ENCODE measurements at regions not wholly inside any gene's neighbourhood (a gene's known extent, or its start where the extent isn't known, plus 50 kb on each side); places are given as distances from the start of the nearest gene placed in this dataset.
"Not testable (repeated sequence)": the region's sequence is repeated elsewhere in the genome, so short reads cannot be mapped to it uniquely, and the experiment has no call there.

DNA sequence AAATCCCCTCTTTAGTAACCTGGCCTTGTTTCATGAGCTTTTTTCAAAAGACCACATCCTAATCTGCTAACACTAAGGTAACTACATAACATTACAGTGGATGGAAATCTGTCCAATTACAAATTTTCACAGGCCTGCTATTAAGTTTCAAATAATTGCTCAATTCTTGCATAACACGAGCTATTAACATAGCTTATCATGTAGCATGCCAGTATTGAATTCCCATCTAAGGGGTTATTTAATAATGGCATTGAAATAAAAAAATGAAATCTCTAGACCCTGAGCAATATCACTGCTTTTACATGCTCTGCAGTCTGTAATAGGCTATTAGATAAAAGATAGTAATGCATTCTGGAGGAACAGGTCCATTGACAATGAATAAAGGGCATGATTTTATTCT lies 748.3 kb upstream of the NECTIN3 start:
- no peak for DNase-seq (ENCODE audit: low spot score)

DNA sequence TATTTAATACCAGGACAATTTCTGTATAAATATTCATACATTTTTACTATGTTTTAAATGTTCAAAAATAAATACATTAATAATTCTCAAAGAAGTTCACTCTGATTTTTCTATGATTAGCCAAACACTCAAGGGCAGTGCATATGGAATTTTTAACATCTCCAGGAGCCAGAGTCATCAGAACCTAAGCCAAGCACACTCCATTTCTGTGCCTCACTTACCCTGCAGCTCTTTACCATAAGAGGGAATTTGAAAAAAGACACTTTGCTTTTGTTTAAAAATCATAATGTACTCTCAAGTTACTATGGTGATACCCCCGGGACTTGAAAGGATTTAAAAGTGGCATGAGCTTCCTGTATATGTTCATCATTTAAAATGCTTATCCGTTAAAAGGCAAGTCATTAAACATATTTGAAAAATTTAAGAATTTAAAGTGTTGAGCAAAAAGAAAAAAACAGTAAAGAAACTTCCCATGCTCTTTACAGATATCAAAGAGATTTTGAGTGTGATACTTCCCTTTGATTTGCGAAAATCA lies 747.4 kb upstream of the NECTIN3 start:
- no peak for DNase-seq (ENCODE audit: low spot score)

- DNase-seq (ENCODE audit: low spot score) = no peak
These were observed 743.7 kb upstream of the NECTIN3 start for GRCh38 chr3:110327870-110328269.

GRCh38 chr3:110331562-110331961 lies 740.1 kb upstream of the NECTIN3 start:
- DNase-seq (ENCODE audit: low spot score) = not testable (repeated sequence)

- DNase-seq (ENCODE audit: low spot score) = no peak
These were observed 739.0 kb upstream of the NECTIN3 start for GRCh38 chr3:110332629-110333028.

DNA sequence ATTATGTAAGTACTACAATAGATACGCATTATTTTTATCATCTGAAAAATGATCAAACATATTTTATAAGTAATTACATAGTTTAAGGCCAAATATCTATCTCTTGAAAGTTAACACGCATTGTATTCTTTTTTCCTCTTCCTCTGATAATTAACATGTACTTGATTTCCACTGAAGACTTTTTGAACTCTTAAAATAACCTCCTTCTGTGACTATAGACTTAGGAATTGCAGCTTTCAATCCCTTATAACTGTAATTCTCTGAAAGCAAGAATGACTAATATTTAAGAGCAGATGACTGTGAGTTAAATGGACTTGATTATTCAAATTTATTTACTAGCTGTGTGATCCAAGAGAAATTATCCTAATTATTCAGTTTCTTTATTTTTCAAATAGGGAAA lies 730.6 kb upstream of the NECTIN3 start:
- DNase-seq (ENCODE audit: low spot score) = no peak

DNA sequence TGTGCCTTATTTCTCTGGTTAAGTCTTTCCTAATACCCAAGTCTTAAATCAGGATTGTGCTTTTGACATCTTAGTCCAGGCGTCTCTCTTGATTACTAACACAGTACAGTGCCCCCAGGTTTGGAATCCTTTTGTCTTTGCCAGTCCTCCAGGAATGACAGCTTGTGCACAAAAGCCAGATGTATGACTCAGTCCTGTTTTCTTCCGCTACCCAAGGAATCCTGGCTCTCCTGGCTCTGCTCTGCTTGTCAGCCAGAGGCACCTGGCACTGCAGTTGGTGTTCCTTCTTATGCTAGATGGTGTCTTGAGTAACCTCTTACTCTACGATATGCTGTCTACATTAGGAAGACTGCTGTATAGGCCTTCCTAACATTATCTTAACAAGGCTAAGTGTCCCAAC lies 728.2 kb upstream of the NECTIN3 start:
- DNase-seq (ENCODE audit: low spot score) = peak; percentile 26

DNA sequence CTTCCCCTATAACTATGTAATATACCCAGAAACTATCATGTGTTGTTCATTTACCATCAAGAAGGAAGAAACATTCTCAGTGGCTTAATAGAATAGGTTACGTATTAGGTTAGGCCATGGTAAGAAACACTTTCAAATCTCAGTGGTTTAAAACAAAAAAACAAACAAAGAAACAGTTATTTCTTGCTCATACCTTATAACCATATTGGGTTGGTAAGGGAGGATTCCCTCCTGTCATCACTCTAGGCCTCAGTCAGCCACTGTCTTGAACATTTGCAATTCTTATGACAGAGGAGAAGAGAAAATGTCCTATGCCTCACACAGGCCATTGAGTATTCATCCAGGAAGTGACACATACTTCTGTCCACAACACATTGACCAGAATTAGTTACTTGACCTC lies 727.7 kb upstream of the NECTIN3 start:
- no peak for DNase-seq (ENCODE audit: low spot score)

DNA sequence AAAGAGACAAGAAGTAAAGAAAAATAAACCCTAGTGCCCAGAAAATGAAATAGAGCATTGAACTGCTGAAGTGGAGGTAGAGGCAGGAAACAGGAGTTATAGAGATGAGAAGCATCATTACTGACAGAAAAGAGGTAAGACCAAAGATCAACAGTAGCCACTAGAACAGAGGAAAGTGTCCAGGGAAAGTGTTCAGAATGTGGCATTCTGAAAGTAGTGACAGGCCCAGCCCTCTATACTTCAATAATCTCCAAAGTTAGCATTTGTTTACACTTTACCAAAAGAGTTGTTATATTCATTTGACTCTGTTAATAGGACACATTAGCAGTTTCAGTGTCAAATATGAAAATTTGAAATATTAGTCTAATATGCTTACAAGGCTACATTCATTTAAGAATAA lies 727.1 kb upstream of the NECTIN3 start:
- DNase-seq (ENCODE audit: low spot score) = no peak

- DNase-seq (ENCODE audit: low spot score) = peak; percentile 47
These were observed 726.5 kb upstream of the NECTIN3 start for GRCh38 chr3:110344897-110345767.

- DNase-seq (ENCODE audit: low spot score) = no peak
These were observed 722.3 kb upstream of the NECTIN3 start for GRCh38 chr3:110349295-110349694.

DNA sequence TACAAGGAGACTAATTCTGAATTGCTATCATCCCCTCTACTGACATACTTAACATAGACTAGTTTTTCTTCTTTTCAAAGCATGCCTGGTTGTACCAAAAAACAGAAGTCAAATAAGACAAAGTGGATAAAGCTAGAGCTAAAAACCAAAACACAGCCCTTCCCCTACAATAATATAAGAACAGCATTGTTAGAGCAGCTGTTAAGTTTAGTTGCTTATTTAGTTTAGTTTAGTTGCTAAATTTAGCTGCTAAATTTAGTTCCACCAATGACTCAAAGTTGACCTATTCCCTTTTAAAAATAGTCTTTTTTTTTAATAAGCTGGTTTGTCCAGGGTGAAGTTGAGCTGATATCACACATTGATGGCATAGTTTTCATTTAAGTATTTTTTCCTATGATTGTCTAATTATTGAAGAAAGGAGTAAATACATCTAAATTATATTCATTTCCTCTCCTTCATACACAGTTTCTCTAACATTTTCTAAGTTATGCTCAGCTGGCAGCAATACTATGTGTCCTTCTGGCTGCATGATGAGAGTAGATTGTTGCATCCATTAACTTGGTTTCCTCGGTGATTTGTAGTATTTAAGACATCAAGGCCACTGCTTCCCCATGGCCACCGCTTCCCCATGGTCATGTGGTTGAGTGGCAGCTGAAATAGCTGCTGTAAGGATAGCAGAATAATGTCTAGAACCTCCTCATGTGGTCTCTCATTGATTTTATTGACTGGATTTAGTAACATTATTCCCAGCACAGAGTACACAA lies 718.6 kb upstream of the NECTIN3 start:
- no peak for DNase-seq (ENCODE audit: low spot score)

DNA sequence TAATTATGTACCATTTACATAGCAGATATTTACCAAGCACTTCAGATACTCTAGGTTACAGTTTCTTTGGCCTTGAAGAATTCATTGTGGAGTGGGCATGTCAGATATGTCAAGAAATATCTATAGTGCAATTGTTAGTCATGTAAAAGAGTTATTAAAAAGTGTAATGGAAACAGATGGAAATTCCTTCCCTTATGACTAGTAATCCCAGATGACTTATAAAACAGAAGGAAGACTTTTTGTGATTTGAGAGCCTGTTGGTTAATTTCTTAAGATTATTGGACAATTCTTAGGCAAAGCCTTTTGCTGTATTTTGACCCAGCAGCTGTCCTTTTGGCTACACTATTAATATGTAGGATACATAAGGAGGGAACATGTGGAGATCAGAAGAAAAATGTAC lies 708.9 kb upstream of the NECTIN3 start:
- no peak for DNase-seq (ENCODE audit: low spot score)

GRCh38 chr3:110367289-110367688 lies 704.3 kb upstream of the NECTIN3 start:
- not testable (repeated sequence) for DNase-seq (ENCODE audit: low spot score)

- DNase-seq (ENCODE audit: low spot score) = no peak
These were observed 695.7 kb upstream of the NECTIN3 start for GRCh38 chr3:110375751-110376518.

DNA sequence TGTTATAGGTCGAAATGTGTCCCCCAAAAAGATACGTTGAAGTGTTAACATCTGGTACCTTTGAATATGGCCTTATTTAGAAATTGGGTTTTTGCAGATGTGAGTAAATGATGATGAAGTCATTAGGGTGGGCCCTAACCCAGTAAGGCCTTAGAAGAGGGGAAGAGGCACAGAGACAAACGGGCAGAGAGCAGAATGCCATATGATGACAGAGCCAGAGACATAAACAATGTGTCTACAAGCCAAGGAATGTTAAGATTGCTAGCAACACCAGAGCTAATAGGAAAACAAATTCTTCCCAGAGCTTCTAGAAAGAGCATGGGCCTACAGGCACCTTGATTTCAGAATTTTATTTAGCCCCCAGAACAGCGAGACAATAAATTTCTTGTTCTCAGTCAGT lies 693.1 kb upstream of the NECTIN3 start:
- DNase-seq (ENCODE audit: low spot score) = no peak

- no peak for DNase-seq (ENCODE audit: low spot score)
These were observed 689.6 kb upstream of the NECTIN3 start for GRCh38 chr3:110381992-110382391.

DNA sequence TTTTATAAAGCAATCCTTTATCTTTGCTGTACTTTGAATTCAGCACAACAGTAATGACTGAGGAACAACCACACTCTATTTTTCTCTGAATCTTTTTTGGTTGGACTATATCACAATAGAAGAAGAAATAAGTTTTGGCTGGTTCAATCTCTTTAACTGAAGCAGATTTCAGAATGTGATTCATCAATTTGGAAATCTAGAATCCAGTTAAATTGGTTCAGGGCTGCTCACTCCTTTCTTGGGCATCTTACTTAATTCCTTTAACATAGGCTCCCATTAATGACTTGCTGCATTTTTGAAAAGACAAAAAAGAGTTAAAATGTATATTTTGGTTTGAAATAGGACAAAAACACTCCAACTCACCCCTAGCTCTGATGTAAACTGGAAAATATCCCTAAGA lies 688.3 kb upstream of the NECTIN3 start:
- DNase-seq (ENCODE audit: low spot score) = no peak

GRCh38 chr3:110384601-110385000 lies 687.0 kb upstream of the NECTIN3 start:
- no peak for DNase-seq (ENCODE audit: low spot score)

DNA sequence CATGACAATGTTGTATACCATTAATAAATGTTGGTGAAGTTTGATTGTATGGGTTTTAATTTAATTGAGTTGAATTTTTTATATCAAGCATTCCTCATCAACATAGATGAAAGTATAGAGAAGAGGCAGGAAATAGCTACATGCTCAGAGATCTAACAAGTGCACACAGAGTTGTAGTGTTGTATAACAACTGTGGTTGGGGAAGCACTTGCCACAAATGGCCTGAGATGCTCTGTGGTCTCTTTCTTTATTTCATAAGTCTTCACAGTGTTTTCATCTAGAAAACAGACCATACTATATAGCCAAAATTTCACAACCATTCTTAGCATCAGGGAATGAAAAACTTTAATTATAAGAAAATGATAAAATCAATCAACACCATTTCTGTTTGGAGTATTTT lies 682.6 kb upstream of the NECTIN3 start:
- no peak for DNase-seq (ENCODE audit: low spot score)

GRCh38 chr3:110390372-110390771 lies 681.2 kb upstream of the NECTIN3 start:
- no peak for DNase-seq (ENCODE audit: low spot score)

GRCh38 chr3:110391042-110391441 lies 680.6 kb upstream of the NECTIN3 start:
- DNase-seq (ENCODE audit: low spot score) = no peak
